ENCODE measurements at regions not wholly inside any gene's neighbourhood (a gene's known extent, or its start where the extent isn't known, plus 50 kb on each side); places are given as distances from the start of the nearest gene placed in this dataset.
A peak's percentile ranks its signal among the peaks of the same experiment; 100 is the strongest.

DNA sequence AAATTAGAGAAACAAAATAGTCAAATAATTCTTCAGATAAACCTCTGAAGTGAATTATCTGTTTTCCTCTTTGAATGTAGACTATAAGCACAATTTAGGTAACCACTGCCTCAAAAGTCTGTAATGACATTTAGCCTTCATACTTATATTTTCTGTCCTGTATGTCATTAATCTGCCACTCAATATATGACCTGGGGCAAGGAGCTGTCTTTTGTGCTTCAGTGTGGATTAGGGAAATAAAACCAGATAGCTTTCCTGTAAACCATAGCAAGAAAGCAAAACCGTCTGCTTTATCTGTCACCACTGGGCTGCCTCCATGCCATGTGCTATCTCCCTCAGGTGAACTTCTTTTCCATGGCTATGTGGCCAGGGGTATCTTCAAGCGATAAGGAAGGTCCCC is 606.6 kb upstream of the C9orf72 start:
- peak; percentile 42 for FAIRE-seq
- DNase-seq (ENCODE audit: low spot score) = no peak

DNA sequence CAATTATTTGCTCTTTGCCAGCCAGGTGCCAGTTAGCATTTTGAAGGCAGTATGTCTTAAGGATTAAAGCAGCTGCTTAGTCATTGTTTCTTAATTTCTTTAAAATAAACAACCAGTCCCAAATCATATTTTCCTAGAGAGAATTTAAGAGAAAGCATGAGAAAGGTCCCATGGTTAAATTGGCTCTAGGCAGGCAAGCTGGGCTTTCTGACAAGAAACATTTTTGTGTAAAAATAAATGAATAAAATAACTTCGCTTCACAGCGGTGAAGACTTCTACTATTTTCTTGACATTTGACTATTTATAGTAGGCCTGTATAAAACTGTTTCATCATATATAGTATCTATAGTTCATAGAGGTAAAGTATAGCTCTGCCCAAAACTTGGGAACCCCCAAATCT is 617.7 kb upstream of the C9orf72 start:
- peak; percentile 18 for DNase-seq (ENCODE audit: low spot score)
- no peak for FAIRE-seq

DNA sequence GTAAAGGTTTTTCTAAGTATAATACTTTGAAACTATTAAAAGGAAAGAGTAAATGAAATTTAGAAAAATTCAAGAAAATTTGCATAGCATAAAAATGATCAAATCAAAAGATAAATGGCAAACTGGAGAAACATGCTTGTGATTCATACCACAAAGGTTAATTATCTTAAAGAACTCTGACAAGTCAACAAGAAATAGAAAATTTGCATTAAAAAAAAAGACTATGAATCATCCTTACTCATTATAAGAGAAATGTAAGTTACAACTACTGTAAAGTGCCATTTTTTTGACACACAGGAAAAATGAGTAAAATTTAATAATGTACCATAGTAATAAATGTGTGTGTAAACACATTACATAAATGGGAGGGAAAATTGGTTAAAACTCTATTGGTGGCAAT is 624.4 kb upstream of the C9orf72 start:
- DNase-seq (ENCODE audit: low spot score) (no peak), FAIRE-seq (peak; percentile 56)

DNA sequence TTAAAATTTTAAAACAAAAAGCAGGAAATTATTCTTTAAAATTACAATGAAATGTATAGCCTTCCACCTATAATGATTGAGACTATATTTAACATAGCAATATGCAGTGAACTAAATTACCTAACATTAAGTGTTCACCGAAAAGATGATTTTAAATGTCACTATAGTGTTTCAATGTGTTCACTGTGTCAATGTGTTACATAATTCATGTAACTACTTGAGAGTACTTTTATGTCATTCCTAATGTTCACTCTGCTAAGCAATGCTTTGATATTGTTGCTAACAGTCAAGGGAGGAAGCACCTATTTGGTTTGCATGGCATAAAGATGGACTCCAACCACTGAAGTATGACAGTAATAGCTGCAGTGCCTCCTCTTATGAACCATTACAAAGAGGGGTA is 629.8 kb upstream of the C9orf72 start:
- FAIRE-seq = peak; percentile 88
- no peak for DNase-seq (ENCODE audit: low spot score)

GRCh38 chr9:28206280-28206679 is 633.0 kb upstream of the C9orf72 start:
- no peak for DNase-seq (ENCODE audit: low spot score)

DNA sequence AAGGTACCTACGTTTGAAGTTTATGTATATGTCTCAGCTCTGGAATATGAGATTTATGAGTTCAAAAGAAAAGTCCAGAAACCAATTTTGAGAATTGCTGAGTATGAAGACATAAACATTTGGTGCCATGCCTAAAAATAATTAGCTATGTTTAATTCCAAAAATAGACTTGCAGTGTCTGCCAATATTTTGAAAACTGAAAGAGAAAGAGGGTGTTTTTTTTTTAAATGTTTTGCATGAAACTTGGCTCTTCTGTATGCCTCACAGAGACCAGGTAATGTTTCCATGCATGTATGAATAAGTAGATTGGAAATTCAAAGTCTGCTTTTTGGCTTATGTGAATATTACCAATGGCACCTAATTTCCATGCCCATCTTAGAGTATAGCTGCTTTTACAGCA is 634.4 kb upstream of the C9orf72 start:
- no peak for DNase-seq (ENCODE audit: low spot score)

More at GRCh38 chr9:28206280-28206679, 633.0 kb upstream of the C9orf72 start:
- FAIRE-seq = no peak

DNA sequence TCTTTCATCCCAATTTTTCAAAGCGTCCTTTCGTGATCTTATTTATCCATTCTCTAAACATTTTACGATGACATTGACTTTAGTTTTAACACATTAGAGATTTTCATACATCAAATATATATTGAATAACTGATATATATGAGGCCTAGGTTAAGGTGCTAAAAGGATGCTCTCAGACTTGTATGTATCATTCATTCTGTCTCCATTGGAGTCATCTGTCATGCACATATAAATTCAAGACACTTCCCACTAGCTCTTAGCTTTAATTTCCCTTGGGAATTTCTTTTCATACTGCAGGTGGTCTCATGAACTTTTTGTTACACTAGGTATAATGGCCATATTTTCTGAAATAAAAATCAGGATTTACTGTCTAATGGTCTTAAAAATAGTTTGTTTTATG is 635.8 kb upstream of the C9orf72 start:
- DNase-seq (ENCODE audit: low spot score) (no peak), FAIRE-seq (no peak)

More for the DNA sequence above, 634.4 kb upstream of the C9orf72 start:
- no peak for FAIRE-seq

DNA sequence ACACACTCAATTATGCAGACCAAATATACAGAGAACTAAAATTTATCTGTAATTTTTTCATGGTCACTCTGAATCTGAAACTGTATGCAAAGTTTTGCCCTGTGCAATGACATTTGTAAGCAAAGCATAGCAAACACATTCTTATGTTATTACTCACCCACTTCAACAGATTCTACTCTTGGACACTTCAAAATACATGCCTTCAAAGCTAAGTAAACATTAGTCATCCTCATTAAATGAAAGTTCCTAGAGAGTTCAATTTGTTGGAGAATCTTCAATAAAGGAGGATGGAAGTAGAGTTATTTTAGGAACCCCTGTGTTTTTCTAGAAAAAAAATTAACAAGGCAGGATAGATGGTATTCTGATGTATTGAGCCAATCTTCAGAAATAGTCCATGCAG is 639.7 kb upstream of the C9orf72 start:
- peak; percentile 97 for FAIRE-seq
- peak; percentile 76 for DNase-seq (ENCODE audit: low spot score)

DNA sequence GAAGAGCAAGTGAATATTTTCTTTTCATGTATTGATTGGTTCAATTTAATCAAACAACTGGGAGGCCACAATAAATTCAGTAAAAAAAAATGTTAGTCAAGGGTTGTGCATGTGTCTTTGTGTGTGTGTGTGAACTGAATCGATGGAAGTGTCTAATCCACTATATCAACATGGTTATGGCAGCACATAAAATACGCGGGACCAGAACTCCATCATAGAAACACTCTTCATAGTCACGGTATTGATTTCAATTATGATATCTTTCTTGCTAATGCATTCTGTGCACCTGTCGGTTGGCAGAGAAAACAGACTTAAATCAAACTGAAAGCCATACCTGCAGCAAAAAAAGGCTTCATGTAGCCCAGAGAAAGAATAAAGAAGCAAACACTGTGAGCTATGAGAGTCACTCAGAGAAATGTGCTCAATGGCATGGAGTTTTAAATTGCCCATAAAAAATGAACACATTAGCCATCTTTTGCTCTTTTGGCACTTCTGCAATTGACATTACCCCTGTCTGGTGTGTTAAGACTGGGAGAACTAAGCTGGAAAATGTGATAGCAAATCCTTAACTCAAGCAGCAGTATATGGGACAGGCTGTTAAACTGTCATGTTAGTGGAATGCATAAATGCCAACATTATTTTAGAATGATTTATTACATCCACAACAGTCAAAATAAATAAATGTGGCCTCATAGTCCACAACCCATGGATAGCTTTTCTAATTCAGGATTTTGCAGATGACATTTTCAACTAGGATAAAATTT is 642.4 kb upstream of the C9orf72 start:
- FAIRE-seq = peak; percentile 89

GRCh38 chr9:28232686-28233085 is 659.4 kb upstream of the C9orf72 start:
- DNase-seq (ENCODE audit: low spot score) = no peak
- no peak for FAIRE-seq

More for the DNA sequence above, 642.4 kb upstream of the C9orf72 start:
- no peak for DNase-seq (ENCODE audit: low spot score)

DNA sequence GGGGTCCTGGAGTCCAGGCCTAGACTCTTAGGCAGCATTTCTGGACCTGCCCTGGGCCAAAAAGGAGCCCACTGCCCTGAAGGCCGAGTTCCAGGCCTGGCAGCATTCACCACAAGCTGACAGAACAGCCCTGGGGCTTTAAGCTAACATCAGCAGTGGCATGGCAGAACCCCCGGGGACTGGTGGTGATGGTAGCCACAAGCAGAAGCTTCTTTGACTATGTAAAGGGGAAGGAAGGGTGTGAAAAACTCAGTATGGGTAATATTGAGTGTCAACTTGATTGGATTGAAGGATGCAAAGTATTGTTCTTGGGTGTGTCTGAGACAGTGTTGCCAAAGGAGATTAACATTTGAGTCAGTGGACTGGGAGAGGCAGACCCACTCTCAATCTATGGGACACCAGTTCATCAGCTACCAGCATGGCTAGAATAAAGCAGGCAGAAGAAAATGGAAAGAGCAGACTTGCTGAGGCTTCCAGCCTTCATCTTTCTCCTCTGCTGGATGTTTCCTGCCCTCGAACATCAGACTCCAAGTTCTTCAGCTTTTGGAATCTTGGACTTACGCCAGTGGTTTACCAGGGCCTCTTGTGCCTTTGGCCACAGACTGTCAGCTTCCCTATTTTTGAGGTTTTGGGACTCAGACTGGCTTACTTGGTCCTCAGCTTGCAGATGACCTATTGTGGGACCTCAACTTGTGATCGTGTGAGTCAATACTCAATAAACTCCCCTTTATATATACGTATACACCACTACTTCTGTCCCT is 661.0 kb upstream of the C9orf72 start:
- FAIRE-seq (peak; percentile 69), DNase-seq (ENCODE audit: low spot score) (no peak)

DNA sequence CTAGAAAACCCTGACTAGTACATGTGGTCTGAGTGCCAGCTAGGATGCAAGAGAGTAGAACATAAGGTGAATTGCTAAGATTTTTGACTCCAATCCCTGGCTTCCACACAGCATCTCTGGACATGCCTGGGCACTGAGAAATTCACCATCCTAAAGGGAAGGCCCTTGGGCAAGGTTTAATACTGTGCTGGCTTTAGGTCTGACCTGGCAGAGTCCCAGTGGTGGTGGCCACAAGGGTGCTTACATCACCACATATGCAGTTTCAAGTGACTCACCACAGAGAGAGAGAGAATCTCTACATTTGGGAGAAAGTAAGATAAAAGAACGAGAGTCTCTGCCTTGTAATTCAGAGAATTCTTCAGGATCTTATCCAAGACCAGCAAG is 661.6 kb upstream of the C9orf72 start:
- FAIRE-seq = peak; percentile 97
- peak; percentile 82 for DNase-seq (ENCODE audit: low spot score)

- FAIRE-seq = no peak
- DNase-seq (ENCODE audit: low spot score) = no peak
These were observed 676.1 kb upstream of the C9orf72 start for GRCh38 chr9:28249424-28249823.

GRCh38 chr9:28255174-28255573 is 681.9 kb upstream of the C9orf72 start:
- FAIRE-seq = no peak

DNA sequence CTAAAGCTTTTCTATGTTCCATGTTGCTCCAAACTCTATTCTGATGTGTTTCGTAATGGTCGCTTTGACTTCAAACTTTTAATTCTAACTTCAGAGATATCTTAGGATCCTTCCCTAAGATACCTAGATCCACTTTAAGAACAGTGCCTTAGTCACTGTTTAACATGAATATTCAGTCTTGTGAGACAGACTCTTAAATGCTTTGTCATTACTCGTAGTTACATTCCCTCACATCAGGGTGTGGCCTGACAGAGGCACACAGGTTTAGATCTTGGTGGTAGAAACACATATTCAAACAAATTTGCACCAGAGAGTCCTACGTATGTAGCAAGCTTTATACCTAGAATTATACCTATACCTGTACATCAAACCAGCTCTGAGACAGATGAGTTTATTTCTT is 687.0 kb upstream of the C9orf72 start:
- no peak for DNase-seq (ENCODE audit: low spot score)
- no peak for FAIRE-seq

More at GRCh38 chr9:28255174-28255573, 681.9 kb upstream of the C9orf72 start:
- no peak for DNase-seq (ENCODE audit: low spot score)

- DNase-seq (ENCODE audit: low spot score) (peak; percentile 60), FAIRE-seq (peak; percentile 71)
These were observed 691.1 kb upstream of the C9orf72 start for GRCh38 chr9:28264368-28264767.

DNA sequence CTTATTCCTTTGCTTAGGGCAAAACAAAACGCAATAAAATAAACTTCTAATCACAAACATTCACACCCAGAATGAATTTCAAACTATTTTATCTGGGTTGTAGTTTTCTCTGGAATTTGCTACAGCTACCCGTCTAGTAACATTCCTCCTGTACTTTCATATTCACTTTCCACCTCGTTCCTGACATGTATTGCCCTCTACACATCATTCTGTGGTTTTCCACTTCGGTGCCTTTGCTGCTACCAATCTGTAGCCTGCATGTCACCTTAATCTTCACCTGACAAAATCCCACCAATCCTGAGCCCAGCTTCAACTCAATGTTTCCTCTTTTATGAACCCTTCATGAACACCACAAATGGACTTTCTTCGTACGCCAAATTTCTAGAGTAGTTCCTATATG is 694.1 kb upstream of the C9orf72 start:
- FAIRE-seq = peak; percentile 63
- no peak for DNase-seq (ENCODE audit: low spot score)

DNA sequence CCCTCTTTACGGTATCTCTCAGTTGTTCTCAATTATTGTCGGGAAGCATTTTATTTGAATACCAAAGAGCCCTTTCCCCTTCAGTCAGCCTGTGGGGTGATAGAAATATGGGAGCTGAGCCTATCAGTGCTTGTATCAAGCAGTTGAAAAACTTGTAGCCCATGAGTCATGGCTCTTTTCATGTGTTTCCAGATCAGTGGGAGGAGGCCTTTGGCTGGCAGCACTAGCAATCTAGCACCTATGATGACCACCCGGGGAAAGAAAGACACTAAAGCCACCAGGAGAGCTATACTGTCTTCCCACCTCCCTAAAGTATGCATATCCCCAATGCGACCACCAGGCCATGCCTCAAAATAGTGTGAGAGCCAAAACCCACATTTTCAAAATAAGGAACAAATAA is 696.9 kb upstream of the C9orf72 start:
- FAIRE-seq (no peak), DNase-seq (ENCODE audit: low spot score) (peak; percentile 39)

DNA sequence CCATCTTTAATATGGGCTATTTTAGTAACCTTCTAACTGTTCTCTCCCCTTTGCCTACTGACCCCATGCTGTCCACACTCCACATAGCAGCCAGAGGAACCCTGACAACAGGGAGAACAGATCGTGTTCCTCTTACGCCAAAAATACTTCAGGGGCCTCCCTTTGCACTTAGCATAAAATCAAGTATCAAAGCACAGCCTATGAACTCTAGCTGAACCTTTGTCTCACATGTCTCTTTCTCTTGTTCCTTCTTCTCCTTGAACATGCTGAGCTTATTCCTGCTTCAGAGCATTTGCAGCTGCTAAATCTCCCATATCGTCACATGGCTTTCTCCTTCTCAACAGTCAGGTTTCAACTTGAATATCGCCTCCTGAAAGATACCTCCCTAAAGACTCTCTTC is 698.8 kb upstream of the C9orf72 start:
- FAIRE-seq (peak; percentile 76), DNase-seq (ENCODE audit: low spot score) (no peak)

- FAIRE-seq = peak; percentile 93
- no peak for DNase-seq (ENCODE audit: low spot score)
These were observed 714.2 kb upstream of the C9orf72 start for GRCh38 chr9:28287455-28287854.

DNA sequence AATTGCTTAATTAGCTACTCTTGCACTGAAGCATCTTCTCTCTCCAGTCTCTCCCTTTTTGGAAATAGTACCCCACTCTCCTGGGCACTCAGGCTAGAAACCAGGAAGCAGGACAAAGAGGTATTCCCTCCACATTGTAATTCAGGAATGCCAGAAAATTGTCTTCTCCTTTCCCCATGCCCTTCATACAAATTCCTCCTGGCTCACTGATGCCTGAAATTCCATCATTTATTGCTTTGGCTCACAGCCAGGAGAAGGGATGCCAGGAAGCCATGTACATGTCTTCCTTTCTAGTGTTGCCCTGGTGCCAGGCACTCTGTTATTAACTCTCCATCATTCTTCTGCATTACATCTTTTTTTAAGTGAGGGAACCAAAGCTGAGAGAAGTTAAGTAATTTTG is 716.5 kb upstream of the C9orf72 start:
- FAIRE-seq (peak; percentile 91), DNase-seq (ENCODE audit: low spot score) (peak; percentile 40)

DNA sequence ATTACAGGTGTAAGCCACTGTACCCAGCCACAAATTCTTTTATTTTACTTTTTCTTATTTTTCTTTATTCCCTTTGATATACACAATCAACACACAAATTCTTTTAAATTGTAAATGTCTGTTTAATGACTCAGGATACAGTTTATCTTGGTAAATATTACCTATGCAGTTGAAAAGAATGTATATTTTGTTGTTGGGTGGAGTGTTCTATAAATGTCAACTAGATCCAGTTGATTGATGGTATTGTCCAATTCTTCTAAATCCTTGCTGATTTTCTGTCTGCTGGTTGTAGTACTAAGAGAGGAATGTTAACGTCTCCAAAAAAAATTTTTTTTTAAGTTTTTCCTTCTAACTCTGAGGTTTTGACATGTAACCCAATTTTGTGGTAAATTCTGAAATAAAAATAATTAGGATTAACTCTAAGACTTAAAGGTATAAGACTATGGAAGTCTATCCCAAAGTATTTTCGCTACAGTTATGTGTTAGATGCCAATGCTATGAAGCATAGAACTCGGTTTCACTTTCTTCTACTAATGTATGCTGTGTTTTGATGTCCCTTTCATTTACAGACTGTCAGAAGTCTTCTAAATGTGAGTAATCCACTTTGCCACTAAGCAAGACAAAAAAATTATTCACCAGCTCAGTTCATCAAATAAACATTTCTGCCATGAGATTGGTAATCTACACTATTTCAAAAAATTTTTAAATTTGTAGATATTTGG is 720.2 kb upstream of the C9orf72 start:
- FAIRE-seq = no peak
- peak; percentile 24 for DNase-seq (ENCODE audit: low spot score)

Data from urothelium cell line (cell line).